Prostate gland (tissue), 2 donors: ENCODE measurements at regions not wholly inside any gene's neighbourhood (a gene's known extent, or its start where the extent isn't known, plus 50 kb on each side); places are given as distances from the start of the nearest gene placed in this dataset.

Experiments used
- CTCF ChIP-seq, 4 experiments: fragments of 200-600 bp in 2 of 4; fragments of 450-650 bp in 2 of 4; sonication (generic) in 2 of 4; IDR thresholded peaks; 1 replicate in 3 of 4; 2 replicates in 1 of 4; pipeline ENCODE4 v1.5.1; 2016 to 2019; ENCODE audit warnings: antibody characterized with exemption in 4 of 4, mild to moderate bottlenecking in 2 of 4, moderate library complexity in 2 of 4
- POLR2A ChIP-seq: fragments of 450-650 bp; IDR thresholded peaks from one replicate; pipeline ENCODE4 v1.6.1; 2016; ENCODE audit warnings: antibody characterized with exemption, mild to moderate bottlenecking

- TF ChIP-seq CTCF (IDR thresholded peaks at IDR 0.05), result no peak
- TF ChIP-seq POLR2A, result no peak
Measured at GRCh38 chr3:22819209-22819608, 383.9 kb upstream of the UBE2E2 start.
